Mammary epithelial cell (primary cell): ENCODE measurements at regions not wholly inside any gene's neighbourhood (a gene's known extent, or its start where the extent isn't known, plus 50 kb on each side); places are given as distances from the start of the nearest gene placed in this dataset.

ENCODE experiments used
- CTCF ChIP-seq, 2 donors: IDR thresholded peaks in 1 of 2; conservative IDR thresholded peaks in 1 of 2; 2 replicates each; pipeline ENCODE4 v1.5.1; 2011 to 2012; ENCODE audit warnings: inconsistent platforms in 2 of 2, low read length in 2 of 2, mild to moderate bottlenecking in 2 of 2, control low read depth in 1 of 2, low read depth in 1 of 2; ENCODE audit not compliant: insufficient read depth in 1 of 2; ENCODE audit errors: extremely low read depth in 1 of 2
- EZH2 ChIP-seq: IDR thresholded peaks from 2 replicates; pipeline ENCODE4 v1.6.1; 2012; ENCODE audit warnings: low read length, inconsistent platforms, borderline replicate concordance

GRCh38 chr16:25340973-25341372 lies 83.3 kb upstream of the ZKSCAN2 start:
- TF ChIP-seq CTCF (conservative IDR thresholded peaks at IDR 0.05 in 1 of 2, IDR thresholded peaks at IDR 0.05 in 1 of 2; ENCODE audit: extremely low read depth in 1 of 2, insufficient read depth in 1 of 2, low read depth in 1 of 2, low read length in 2 of 2), result no peak
- no peak for TF ChIP-seq EZH2
